Astrocyte of the cerebellum (primary cell): ENCODE measurements at regions not wholly inside any gene's neighbourhood (a gene's known extent, or its start where the extent isn't known, plus 50 kb on each side); places are given as distances from the start of the nearest gene placed in this dataset.

Source experiments
- DNase-seq: peaks from one replicate; pipeline ENCODE4 v3.0.0-alpha.2; 2011; ENCODE audit warnings: low read depth
- H3K4me3 ChIP-seq: 2 replicates; pipeline ENCODE4 v1.5.1; 2011; ENCODE audit warnings: mild to moderate bottlenecking, low read depth, low read length, moderate library complexity
- CTCF ChIP-seq: IDR thresholded peaks from 2 replicates; pipeline ENCODE4 v1.5.1; 2012; ENCODE audit warnings: low read length, low read depth, moderate library complexity, mild to moderate bottlenecking; ENCODE audit errors: missing control alignments
- in situ Hi-C: cut with HindIII; loops from 2 replicates; pipeline ENCODE4 v1.10.0; 2017; ENCODE audit warnings: low sequenced_read_pairs

- in situ Hi-C loops = no loop called here
Measured at GRCh38 chr4:19399001-19399400, 852.7 kb upstream of the SLIT2 start.

DNA sequence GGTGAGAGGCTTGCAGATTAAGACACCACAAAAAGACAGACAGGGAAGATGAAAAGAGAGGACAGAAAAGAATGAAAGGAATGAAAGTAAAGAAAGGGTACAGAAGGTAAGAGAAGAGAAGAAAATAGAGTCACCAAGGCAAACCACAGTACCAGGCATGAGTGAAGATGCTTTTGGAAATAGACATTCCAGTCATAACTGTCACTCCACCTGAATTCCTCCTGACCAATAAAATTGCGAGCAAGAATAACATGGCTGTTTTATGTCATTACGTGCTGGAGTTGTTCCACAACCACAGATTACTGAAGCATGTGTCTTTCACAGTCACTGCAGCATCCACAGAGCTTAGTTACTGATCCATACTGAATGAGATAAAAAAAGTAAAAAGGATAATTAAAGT lies 864.9 kb upstream of the SLIT2 start:
- no peak for TF ChIP-seq CTCF
- in situ Hi-C loops = no loop called here
- no peak for DNase-seq
- H3K4me3 ChIP-seq = no peak overlapping the region

More at GRCh38 chr4:19399001-19399400, 852.7 kb upstream of the SLIT2 start:
- TF ChIP-seq CTCF = no peak
- no peak for DNase-seq
- H3K4me3 ChIP-seq = no peak overlapping the region

GRCh38 chr4:19382993-19383756 lies 868.5 kb upstream of the SLIT2 start:
- peak; percentile 71 for DNase-seq
- TF ChIP-seq CTCF = no peak
- in situ Hi-C loops = loop anchor here (5.0 kb wide), 1 partner anchor 64 kb away; no protein-coding TSS in a partner anchor
- no peak overlapping the region for H3K4me3 ChIP-seq

- no peak for TF ChIP-seq CTCF
- no peak for DNase-seq
- in situ Hi-C loops = loop anchor here (5.0 kb wide), 1 partner anchor 66 kb away; no protein-coding TSS in a partner anchor
- no peak overlapping the region for H3K4me3 ChIP-seq
Measured at GRCh38 chr4:19381068-19381467, 870.6 kb upstream of the SLIT2 start.

- in situ Hi-C loops = loop anchor here (5.0 kb wide), 1 partner anchor 67 kb away; no protein-coding TSS in a partner anchor
- TF ChIP-seq CTCF = no peak
- H3K4me3 ChIP-seq = no peak overlapping the region
- no peak for DNase-seq
Measured at GRCh38 chr4:19380600-19380999, 871.1 kb upstream of the SLIT2 start.

- in situ Hi-C loops = no loop called here
- no peak overlapping the region for H3K4me3 ChIP-seq
- TF ChIP-seq CTCF = no peak
- no peak for DNase-seq
Measured at GRCh38 chr4:19379191-19379708, 872.5 kb upstream of the SLIT2 start.
